Right lobe of liver (tissue), 4 donors: ENCODE measurements at regions not wholly inside any gene's neighbourhood (a gene's known extent, or its start where the extent isn't known, plus 50 kb on each side); places are given as distances from the start of the nearest gene placed in this dataset.

ENCODE experiments used
- CTCF ChIP-seq, 4 donors: fragments of 200-600 bp in 3 of 4; fragments of 450-650 bp in 1 of 4; IDR thresholded peaks; one replicate each; pipeline versions ENCODE4 v1.5.1 to v1.8.0; 2016 to 2022; ENCODE audit warnings: antibody characterized with exemption in 4 of 4, mild to moderate bottlenecking in 2 of 4
- POLR2A ChIP-seq: fragments of 450-650 bp; IDR thresholded peaks from one replicate; pipeline ENCODE4 v1.6.1; 2017; ENCODE audit warnings: antibody characterized with exemption, mild to moderate bottlenecking
- donor health status: DM: no; HTN: no; CAD: no.
- donor health status: DM: no; HTN: no; CAD: no.
- donor health status: DM: no; HTN: yes; CAD: no.

GRCh38 chr16:86657972-86658371, 79.6 kb downstream of the FOXL1 start:
- TF ChIP-seq CTCF (IDR thresholded peaks at IDR 0.05) (no peak), POLR2A (no peak)
